ENCODE measurements at regions not wholly inside any gene's neighbourhood (a gene's known extent, or its start where the extent isn't known, plus 50 kb on each side); places are given as distances from the start of the nearest gene placed in this dataset.

GRCh38 chr5:110969502-110969901, 102.0 kb upstream of the TSLP start:
- TF ChIP-seq CTCF (conservative IDR thresholded peaks at IDR 0.05), result no peak
- TF ChIP-seq ZFX (IDR thresholded peaks at IDR 0.05), result no peak

Measured in C4-2B (cell line).